ENCODE measurements at regions not wholly inside any gene's neighbourhood (a gene's known extent, or its start where the extent isn't known, plus 50 kb on each side); places are given as distances from the start of the nearest gene placed in this dataset.
"Not testable (repeated sequence)": the region's sequence is repeated elsewhere in the genome, so short reads cannot be mapped to it uniquely, and the experiment has no call there.

- no peak for ATAC-seq
- no peak for DNase-seq
- Mint-ChIP-seq H3K36me3 (no peaks in the 10 kb centered on the region), H3K27me3 (no peaks in the 10 kb centered on the region), H3K27ac (no peak overlapping the region), H3K4me1 (no peaks in the 10 kb centered on the region), H3K4me3 (no peak overlapping the region), H3K9me3 (ENCODE audit: low read depth) (peaks cover 3% of the 10 kb centered on the region)
- CTCF ChIA-PET, result no interaction called here
Measured at GRCh38 chr6:159577564-159577963, 115.5 kb downstream of the SOD2 start.

DNA sequence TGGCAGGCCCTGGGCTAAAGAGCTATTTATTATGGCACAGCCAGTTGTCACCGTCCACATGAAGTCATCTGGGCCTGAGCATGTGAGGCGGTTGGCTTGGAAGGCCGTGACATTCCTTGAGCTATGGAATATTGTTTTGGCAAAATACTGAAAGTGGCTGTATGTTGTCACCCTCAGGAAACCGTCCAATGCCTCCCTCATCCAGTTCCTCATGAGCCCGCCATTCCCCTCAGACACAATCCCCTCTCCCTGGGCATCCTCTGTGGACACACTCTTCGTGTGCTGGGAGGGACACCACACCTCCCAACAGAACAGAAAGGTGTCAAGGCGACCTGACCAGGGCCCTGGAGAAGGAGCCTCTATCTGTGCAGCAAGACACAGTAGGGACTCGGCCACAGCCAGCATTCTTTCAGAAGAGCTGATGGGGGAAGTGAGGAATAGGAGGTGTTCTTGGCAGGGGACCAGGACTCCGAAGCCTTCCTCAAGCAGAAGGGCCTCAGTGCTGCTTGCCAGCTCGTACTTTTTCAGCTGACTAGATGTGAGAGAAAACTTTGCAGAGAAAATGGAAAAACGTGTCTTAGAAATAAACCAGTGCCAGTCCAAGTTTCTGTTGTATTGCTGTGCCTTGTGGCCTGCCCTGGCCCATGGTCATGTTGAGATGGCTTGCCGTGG, 120.5 kb downstream of the SOD2 start:
- peaks cover 3% of the 10 kb centered on the region for H3K9me3 Mint-ChIP-seq (ENCODE audit: low read depth)
- no peak overlapping the region for H3K27ac Mint-ChIP-seq
- CTCF ChIA-PET, result no interaction called here
- H3K27me3 Mint-ChIP-seq, result no peaks in the 10 kb centered on the region
- no peak overlapping the region for H3K4me3 Mint-ChIP-seq
- H3K36me3 Mint-ChIP-seq, result no peaks in the 10 kb centered on the region
- DNase-seq, result no peak
- no peak for ATAC-seq
- no peaks in the 10 kb centered on the region for H3K4me1 Mint-ChIP-seq

DNA sequence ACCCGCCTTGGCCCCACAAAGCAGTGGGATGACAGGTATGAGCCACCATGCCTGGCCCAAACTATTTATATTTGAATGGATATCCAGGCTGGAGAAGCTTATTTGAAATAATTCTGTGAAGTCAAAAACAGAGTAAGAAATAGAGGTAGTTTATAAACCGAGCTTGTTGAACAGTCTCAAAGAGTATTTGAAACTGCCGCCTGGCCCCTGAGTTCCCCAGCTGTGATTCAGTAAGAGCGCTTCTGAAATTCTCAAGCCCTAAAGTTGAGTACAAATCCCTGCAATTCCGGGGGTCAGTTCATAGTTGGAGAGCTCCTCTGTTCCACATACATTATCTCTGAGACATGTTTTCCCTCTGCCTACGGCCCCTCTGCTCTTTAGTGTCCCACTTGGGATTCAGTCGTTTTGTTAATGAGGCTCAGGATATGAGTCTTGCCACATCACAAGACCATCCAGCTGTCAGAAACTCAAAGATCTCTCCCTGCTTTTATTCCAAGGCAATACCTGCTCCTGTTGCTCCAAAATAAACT, 127.8 kb downstream of the SOD2 start:
- H3K4me3 Mint-ChIP-seq, result no peak overlapping the region
- ATAC-seq (no peak), DNase-seq (no peak)
- CTCF ChIA-PET, result no interaction called here
- no peaks in the 10 kb centered on the region for H3K36me3 Mint-ChIP-seq
- no peaks in the 10 kb centered on the region for H3K9me3 Mint-ChIP-seq (ENCODE audit: low read depth)
- H3K4me1 Mint-ChIP-seq, result no peaks in the 10 kb centered on the region
- H3K27ac Mint-ChIP-seq, result no peak overlapping the region
- H3K27me3 Mint-ChIP-seq, result no peaks in the 10 kb centered on the region

GRCh38 chr6:159564456-159564855, 128.6 kb downstream of the SOD2 start:
- DNase-seq (no peak), ATAC-seq (no peak)
- CTCF ChIA-PET, result no interaction called here
- Mint-ChIP-seq H3K27me3 (no peaks in the 10 kb centered on the region), H3K4me3 (no peak overlapping the region), H3K9me3 (ENCODE audit: low read depth) (no peaks in the 10 kb centered on the region), H3K36me3 (no peaks in the 10 kb centered on the region), H3K4me1 (no peaks in the 10 kb centered on the region), H3K27ac (no peak overlapping the region)

DNA sequence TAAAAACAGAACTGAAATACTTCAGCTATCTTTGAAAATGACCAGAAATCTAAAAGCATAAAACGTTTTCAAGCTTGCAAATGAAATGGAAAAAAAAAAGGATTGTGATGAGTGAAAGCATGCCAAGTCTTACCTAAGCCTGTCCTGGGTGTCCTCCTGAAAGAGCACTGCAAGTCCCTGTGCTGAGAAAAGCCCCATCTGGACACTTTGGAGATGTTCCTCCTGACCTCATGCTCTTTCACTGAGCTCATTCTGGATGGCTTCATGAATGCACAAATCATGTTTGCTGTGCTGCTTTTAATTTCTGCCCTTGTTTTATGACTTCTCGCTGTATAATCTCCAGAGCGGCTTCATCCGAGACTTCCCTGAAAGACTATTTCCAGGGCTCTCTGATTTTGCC, 136.0 kb downstream of the SOD2 start:
- Mint-ChIP-seq H3K4me3 (no peak overlapping the region), H3K4me1 (no peaks in the 10 kb centered on the region), H3K9me3 (ENCODE audit: low read depth) (no peaks in the 10 kb centered on the region), H3K27ac (no peak overlapping the region), H3K36me3 (no peaks in the 10 kb centered on the region), H3K27me3 (peaks cover 5% of the 10 kb centered on the region)
- CTCF ChIA-PET, result no interaction called here
- no peak for ATAC-seq
- DNase-seq, result no peak

DNA sequence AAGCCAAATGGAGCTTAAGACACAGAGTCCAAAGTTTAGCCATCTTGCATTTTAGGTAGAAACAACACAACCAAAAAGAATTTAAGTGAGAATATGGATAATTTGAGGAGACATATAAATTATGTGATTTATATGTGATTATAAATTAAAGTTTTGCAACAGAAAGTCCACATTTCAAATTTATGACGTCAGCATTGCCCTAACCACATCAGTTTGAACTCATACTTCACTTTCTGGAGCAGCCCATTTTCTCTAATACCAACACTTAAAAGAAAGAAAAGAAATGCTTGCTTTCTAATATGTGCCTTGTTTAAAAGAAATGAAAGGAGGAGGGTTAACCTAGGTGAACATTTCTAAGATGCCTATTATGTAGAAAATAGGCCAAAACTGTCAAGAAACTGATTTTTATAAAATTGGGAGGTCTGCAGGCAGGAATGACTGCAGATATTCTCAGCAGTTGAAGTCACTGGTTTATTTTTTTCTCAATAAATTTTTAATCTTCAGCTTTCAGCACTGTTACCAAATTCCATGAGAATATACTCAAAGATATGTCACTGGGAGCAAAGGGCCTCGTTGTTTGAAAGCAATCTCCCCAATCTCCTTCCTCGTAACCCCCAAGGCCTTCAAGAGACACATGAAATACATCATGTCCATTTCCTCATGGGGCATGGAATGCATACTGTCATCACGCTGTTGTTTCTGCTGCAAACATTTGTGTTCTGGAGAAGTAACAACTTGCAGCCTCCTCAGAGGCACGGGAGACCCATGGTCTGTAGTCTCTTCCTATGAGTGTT, 137.8 kb downstream of the SOD2 start:
- Mint-ChIP-seq H3K27ac (no peak overlapping the region), H3K9me3 (ENCODE audit: low read depth) (no peaks in the 10 kb centered on the region), H3K27me3 (peaks cover 5% of the 10 kb centered on the region), H3K36me3 (no peaks in the 10 kb centered on the region), H3K4me3 (no peak overlapping the region), H3K4me1 (no peaks in the 10 kb centered on the region)
- no peak for ATAC-seq
- DNase-seq, result no peak
- CTCF ChIA-PET, result no interaction called here

DNA sequence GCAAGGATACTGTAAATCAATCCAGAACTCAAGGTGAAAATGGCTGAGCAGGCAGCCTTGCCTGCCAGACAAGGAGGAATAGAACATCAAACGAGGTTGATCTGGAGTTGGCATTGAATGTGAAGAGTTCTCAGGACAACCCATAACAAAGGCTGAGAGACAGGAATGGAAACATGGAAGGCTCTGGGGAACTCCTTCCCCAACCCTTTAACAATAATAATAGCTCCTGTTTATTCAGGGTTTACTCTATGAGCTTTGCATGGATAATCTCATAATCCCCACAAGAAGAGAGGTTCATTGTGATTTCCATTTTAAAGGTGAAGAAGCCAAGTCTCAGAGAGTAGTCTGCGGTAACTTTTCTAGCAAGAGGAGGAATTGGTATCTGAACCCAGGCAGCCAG, 151.7 kb downstream of the SOD2 start:
- no peak for ATAC-seq
- CTCF ChIA-PET, result no interaction called here
- H3K27ac Mint-ChIP-seq, result no peak overlapping the region
- no peak for DNase-seq
- H3K4me1 Mint-ChIP-seq, result no peaks in the 10 kb centered on the region
- H3K27me3 Mint-ChIP-seq, result peaks cover 5% of the 10 kb centered on the region
- no peaks in the 10 kb centered on the region for H3K9me3 Mint-ChIP-seq (ENCODE audit: low read depth)
- no peak overlapping the region for H3K4me3 Mint-ChIP-seq
- no peaks in the 10 kb centered on the region for H3K36me3 Mint-ChIP-seq

GRCh38 chr6:159540883-159541282, 152.2 kb downstream of the SOD2 start:
- no peak for ATAC-seq
- H3K27me3 Mint-ChIP-seq, result peaks cover 5% of the 10 kb centered on the region
- H3K9me3 Mint-ChIP-seq (ENCODE audit: low read depth), result no peaks in the 10 kb centered on the region
- H3K27ac Mint-ChIP-seq, result no peak overlapping the region
- no peaks in the 10 kb centered on the region for H3K36me3 Mint-ChIP-seq
- CTCF ChIA-PET, result no interaction called here
- DNase-seq, result no peak
- no peak overlapping the region for H3K4me3 Mint-ChIP-seq
- H3K4me1 Mint-ChIP-seq, result no peaks in the 10 kb centered on the region

GRCh38 chr6:159540152-159540551, 152.9 kb downstream of the SOD2 start:
- ATAC-seq, result no peak
- no peaks in the 10 kb centered on the region for H3K36me3 Mint-ChIP-seq
- peaks cover 5% of the 10 kb centered on the region for H3K27me3 Mint-ChIP-seq
- CTCF ChIA-PET, result interaction anchor here (0.9 kb wide), 1 partner anchor 366 kb away, joined by 3 read pairs; no protein-coding TSS in a partner anchor
- H3K4me1 Mint-ChIP-seq, result no peaks in the 10 kb centered on the region
- no peak overlapping the region for H3K4me3 Mint-ChIP-seq
- H3K9me3 Mint-ChIP-seq (ENCODE audit: low read depth), result no peaks in the 10 kb centered on the region
- no peak overlapping the region for H3K27ac Mint-ChIP-seq
- DNase-seq, result no peak

GRCh38 chr6:159538031-159538430, 155.0 kb downstream of the SOD2 start:
- CTCF ChIA-PET; ATAC-seq; H3K36me3 Mint-ChIP-seq; H3K4me1 Mint-ChIP-seq; DNase-seq; H3K9me3 Mint-ChIP-seq (ENCODE audit: low read depth); H3K4me3 Mint-ChIP-seq; H3K27ac Mint-ChIP-seq; H3K27me3 Mint-ChIP-seq: not testable (repeated sequence)

- ATAC-seq, result no peak
- DNase-seq, result no peak
- CTCF ChIA-PET, result interaction anchor here (1.1 kb wide), 1 partner anchor 362 kb away, joined by 3 read pairs; no protein-coding TSS in a partner anchor
- Mint-ChIP-seq H3K9me3 (ENCODE audit: low read depth) (no peaks in the 10 kb centered on the region), H3K27ac (no peak overlapping the region), H3K27me3 (peaks cover 5% of the 10 kb centered on the region), H3K36me3 (no peaks in the 10 kb centered on the region), H3K4me1 (no peaks in the 10 kb centered on the region), H3K4me3 (no peak overlapping the region)
Measured at GRCh38 chr6:159535656-159536350, 157.2 kb downstream of the SOD2 start.

GRCh38 chr6:159533568-159533967, 159.5 kb downstream of the SOD2 start:
- H3K27ac Mint-ChIP-seq, result no peak overlapping the region
- H3K36me3 Mint-ChIP-seq, result no peaks in the 10 kb centered on the region
- no peaks in the 10 kb centered on the region for H3K9me3 Mint-ChIP-seq (ENCODE audit: low read depth)
- H3K4me3 Mint-ChIP-seq, result no peak overlapping the region
- H3K4me1 Mint-ChIP-seq, result no peaks in the 10 kb centered on the region
- DNase-seq (no peak), ATAC-seq (no peak)
- CTCF ChIA-PET, result no interaction called here
- H3K27me3 Mint-ChIP-seq, result peaks cover 10% of the 10 kb centered on the region

GRCh38 chr6:159533016-159533415, 160.0 kb downstream of the SOD2 start:
- H3K4me3 Mint-ChIP-seq, result no peak overlapping the region
- DNase-seq, result no peak
- no peak for ATAC-seq
- no peaks in the 10 kb centered on the region for H3K36me3 Mint-ChIP-seq
- H3K27me3 Mint-ChIP-seq, result peaks cover 10% of the 10 kb centered on the region
- H3K4me1 Mint-ChIP-seq, result no peaks in the 10 kb centered on the region
- H3K27ac Mint-ChIP-seq, result no peak overlapping the region
- H3K9me3 Mint-ChIP-seq (ENCODE audit: low read depth), result no peaks in the 10 kb centered on the region
- CTCF ChIA-PET, result no interaction called here

GRCh38 chr6:159532155-159532554, 160.9 kb downstream of the SOD2 start:
- H3K36me3 Mint-ChIP-seq, result no peaks in the 10 kb centered on the region
- no peak for DNase-seq
- no peak for ATAC-seq
- H3K4me1 Mint-ChIP-seq, result no peaks in the 10 kb centered on the region
- no peak overlapping the region for H3K27ac Mint-ChIP-seq
- H3K9me3 Mint-ChIP-seq (ENCODE audit: low read depth), result no peaks in the 10 kb centered on the region
- H3K4me3 Mint-ChIP-seq, result no peak overlapping the region
- peaks cover 10% of the 10 kb centered on the region for H3K27me3 Mint-ChIP-seq
- CTCF ChIA-PET, result no interaction called here
